HEK293 (cell line): ENCODE measurements at regions not wholly inside any gene's neighbourhood (a gene's known extent, or its start where the extent isn't known, plus 50 kb on each side); places are given as distances from the start of the nearest gene placed in this dataset.

Experiments
- CTCF ChIA-PET: fragments of 350-600 bp; formaldehyde crosslinking; extraction: SDS; loops from one replicate; lab custom pipeline; 2021; ENCODE audit warnings: antibody characterized with exemption; lab: Yijun Ruan, JAX
- POLR2A ChIA-PET: fragments of 300-600 bp; formaldehyde crosslinking; extraction: SDS; loops from one replicate; lab custom pipeline; 2020; ENCODE audit warnings: antibody characterized with exemption, inconsistent platforms; lab: Yijun Ruan, JAX
- H3K27ac ChIP-seq: fragments of 200-500 bp; sonication (Bioruptor generic); 2 replicates; pipeline ENCODE4 v1.5.1; 2014; ENCODE audit warnings: low read depth, low read length, control low read depth, inconsistent platforms; ENCODE audit errors: extremely low read depth
- H3K36me3 ChIP-seq, 2 experiments: fragments of 200-500 bp in 1 of 2; sonication (Bioruptor generic) in 1 of 2; 1 replicate in 1 of 2; 2 replicates in 1 of 2; pipeline ENCODE4 v1.5.1; 2014 to 2017; ENCODE audit warnings: inconsistent platforms in 2 of 2, low read length in 2 of 2; ENCODE audit not compliant: control insufficient read depth in 2 of 2, insufficient read depth in 1 of 2
- H3K4me1 ChIP-seq: fragments of 200-500 bp; sonication (Bioruptor generic); 2 replicates; pipeline ENCODE4 v1.5.1; 2014; ENCODE audit warnings: mild to moderate bottlenecking, low read length, inconsistent platforms; ENCODE audit not compliant: control insufficient read depth, insufficient read depth
- H3K4me3 ChIP-seq: 2 replicates; pipeline ENCODE4 v1.5.1; 2011; ENCODE audit warnings: low read depth, mild to moderate bottlenecking, control low read depth, low read length, moderate library complexity
- H3K9me3 ChIP-seq: fragments of 200-500 bp; sonication (Bioruptor generic); 2 replicates; pipeline ENCODE4 v1.5.1; 2014; ENCODE audit warnings: low read depth, low read length, inconsistent platforms; ENCODE audit not compliant: control insufficient read depth, insufficient read depth
- HOXD13 ChIP-seq: sonication (generic); formaldehyde crosslinking; IDR thresholded peaks from 2 replicates; pipeline ENCODE4 v1.8.0; 2022; ENCODE audit warnings: missing genetic modification reagents, borderline replicate concordance
- SP7 ChIP-seq: fragments of 450-650 bp; formaldehyde crosslinking; IDR thresholded peaks from 2 replicates; pipeline ENCODE4 v1.5.1; 2016; ENCODE audit warnings: missing biosample characterization, missing genetic modification characterization
- WT1 ChIP-seq: fragments of 450-650 bp; formaldehyde crosslinking; IDR thresholded peaks from 2 replicates; pipeline ENCODE4 v1.5.1; 2016; ENCODE audit warnings: missing biosample characterization, missing genetic modification characterization
- YY1 ChIP-seq: fragments of 450-650 bp; formaldehyde crosslinking; IDR thresholded peaks from 2 replicates; pipeline ENCODE4 v1.5.1; 2018; ENCODE audit warnings: missing biosample characterization, missing genetic modification characterization
- ZBTB17 ChIP-seq: fragments of 450-650 bp; formaldehyde crosslinking; IDR thresholded peaks from 2 replicates; pipeline ENCODE4 v1.5.1; 2016; ENCODE audit warnings: missing biosample characterization, missing genetic modification characterization
- ZBTB21 ChIP-seq: fragments of 450-650 bp; formaldehyde crosslinking; IDR thresholded peaks from 2 replicates; pipeline ENCODE4 v1.5.1; 2017; ENCODE audit warnings: missing biosample characterization, missing genetic modification characterization
- ZNF10 ChIP-seq: fragments of 450-650 bp; formaldehyde crosslinking; IDR thresholded peaks from 2 replicates; pipeline ENCODE4 v1.5.1; 2017; ENCODE audit warnings: missing biosample characterization, missing genetic modification characterization
- ZNF121 ChIP-seq: fragments of 450-650 bp; formaldehyde crosslinking; IDR thresholded peaks from 2 replicates; pipeline ENCODE4 v1.5.1; 2016; ENCODE audit warnings: missing biosample characterization, missing genetic modification characterization
- ZNF221 ChIP-seq: fragments of 450-650 bp; formaldehyde crosslinking; IDR thresholded peaks from 2 replicates; pipeline ENCODE4 v1.5.1; 2017; ENCODE audit warnings: missing biosample characterization, missing genetic modification characterization, borderline replicate concordance
- ZNF239 ChIP-seq: fragments of 450-650 bp; formaldehyde crosslinking; IDR thresholded peaks from 2 replicates; pipeline ENCODE4 v1.5.1; 2016; ENCODE audit warnings: missing biosample characterization, missing genetic modification characterization
- ZNF248 ChIP-seq: fragments of 450-650 bp; formaldehyde crosslinking; IDR thresholded peaks from 2 replicates; pipeline ENCODE4 v1.5.1; 2017; ENCODE audit warnings: missing biosample characterization, missing genetic modification characterization
- ZNF335 ChIP-seq: fragments of 450-650 bp; formaldehyde crosslinking; conservative IDR thresholded peaks from 2 replicates; pipeline ENCODE4 v1.5.1; 2016; ENCODE audit warnings: missing biosample characterization, missing genetic modification characterization
- ZNF433 ChIP-seq: fragments of 450-650 bp; formaldehyde crosslinking; IDR thresholded peaks from 2 replicates; pipeline ENCODE4 v1.5.1; 2016; ENCODE audit warnings: missing biosample characterization, missing genetic modification characterization, low read depth
- ZNF521 ChIP-seq: fragments of 450-650 bp; formaldehyde crosslinking; IDR thresholded peaks from 2 replicates; pipeline ENCODE4 v1.5.1; 2017; ENCODE audit warnings: missing biosample characterization, mild to moderate bottlenecking, missing genetic modification characterization
- ZNF629 ChIP-seq: fragments of 450-650 bp; formaldehyde crosslinking; IDR thresholded peaks from 2 replicates; pipeline ENCODE4 v1.5.1; 2017; ENCODE audit warnings: missing biosample characterization, missing genetic modification characterization
- ZSCAN30 ChIP-seq: fragments of 450-650 bp; IDR thresholded peaks from 2 replicates; pipeline ENCODE4 v1.5.1; 2018; ENCODE audit warnings: missing biosample characterization, mild to moderate bottlenecking, missing genetic modification characterization, moderate library complexity
- TF ChIP-seq, protein P1 (sequence below): fragments of 450-650 bp; formaldehyde crosslinking; IDR thresholded peaks from 2 replicates; pipeline ENCODE4 v1.5.1; 2016; ENCODE audit warnings: missing biosample characterization, missing genetic modification characterization
- TF ChIP-seq, protein P2 (sequence below): fragments of 450-650 bp; formaldehyde crosslinking; IDR thresholded peaks from 2 replicates; pipeline ENCODE4 v1.5.1; 2016; ENCODE audit warnings: missing biosample characterization, missing genetic modification characterization
- TF ChIP-seq, protein P3 (sequence below): fragments of 450-650 bp; formaldehyde crosslinking; IDR thresholded peaks from 2 replicates; pipeline ENCODE4 v1.5.1; 2016; ENCODE audit warnings: missing biosample characterization, missing genetic modification characterization

DNA sequence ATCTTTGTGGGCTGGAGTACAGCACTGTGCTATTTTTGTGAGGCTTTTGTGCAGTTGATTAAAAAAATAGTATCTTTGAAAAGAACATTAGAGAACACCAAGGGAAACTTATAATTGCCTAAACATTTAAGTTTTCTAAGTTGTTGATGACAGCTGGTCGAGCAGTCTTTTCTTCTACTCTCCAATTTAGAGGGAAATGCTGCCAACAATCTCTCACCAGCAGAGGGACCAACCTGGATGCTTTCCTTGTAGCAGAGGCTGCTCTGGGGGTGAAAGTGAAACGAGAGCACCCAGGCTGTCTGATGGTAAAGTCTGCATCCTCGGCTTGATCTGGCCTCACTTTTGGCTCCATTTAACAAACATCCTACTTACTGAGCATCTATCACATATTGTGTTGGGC lies 1286.5 kb upstream of the TENM4 start:
- POLR2A ChIA-PET = no interaction called here
- CTCF ChIA-PET = no interaction called here
- no peaks in the 10 kb centered on the region for H3K36me3 ChIP-seq

DNA sequence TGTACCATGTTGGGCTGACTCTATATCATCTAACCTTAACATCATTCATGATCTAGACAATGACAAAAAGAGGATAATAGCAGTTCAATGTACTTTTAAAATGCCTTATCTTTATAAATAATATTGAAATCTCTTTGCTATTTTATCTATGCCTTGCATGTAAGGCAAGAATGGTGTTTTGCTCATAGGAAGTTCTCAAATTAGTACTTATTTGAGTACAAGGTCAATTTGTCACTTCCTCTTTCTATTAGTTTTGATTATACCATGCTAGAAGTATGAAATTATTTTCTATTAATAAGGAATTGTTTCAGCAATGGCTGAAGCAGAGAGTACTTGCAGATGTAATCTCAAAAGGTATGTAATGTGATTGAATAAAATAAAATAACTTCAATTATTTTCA lies 1285.4 kb upstream of the TENM4 start:
- H3K4me1 ChIP-seq = no peaks in the 10 kb centered on the region
- no peak for TF ChIP-seq ZNF521
- TF ChIP-seq, all 188 proteins: peak for 0
- H3K4me3 ChIP-seq = no peak overlapping the region
- no peaks in the 10 kb centered on the region for H3K9me3 ChIP-seq
- no peak overlapping the region for H3K27ac ChIP-seq
- CTCF ChIA-PET = no interaction called here
- H3K36me3 ChIP-seq = no peaks in the 10 kb centered on the region
- POLR2A ChIA-PET = no interaction called here

More for the DNA sequence above, 1286.5 kb upstream of the TENM4 start:
- Histone ChIP-seq H3K4me1 (no peaks in the 10 kb centered on the region), H3K27ac (no peak overlapping the region), H3K4me3 (no peak overlapping the region), H3K9me3 (no peaks in the 10 kb centered on the region)
- TF ChIP-seq ZBTB17 (tag by site-specific recombination) = no peak

DNA sequence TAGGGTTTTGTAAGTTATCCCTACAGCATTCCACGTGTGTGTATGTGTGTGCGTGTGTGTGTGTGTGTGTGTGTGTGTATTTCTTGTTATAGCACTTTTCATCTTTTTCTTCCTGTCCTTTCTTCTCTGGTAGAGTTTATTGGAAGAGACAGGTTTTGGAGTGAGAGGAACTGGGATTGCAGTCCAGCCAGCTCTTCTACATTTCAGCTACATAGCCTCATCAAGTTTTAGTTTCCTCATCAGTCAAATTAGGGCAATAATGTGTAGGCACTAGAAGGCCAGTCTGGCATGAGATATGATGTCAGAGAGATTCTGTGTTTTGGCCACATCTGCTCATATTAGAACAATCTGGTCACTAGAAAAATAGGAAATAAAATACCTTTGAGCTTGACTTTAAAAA lies 1283.5 kb upstream of the TENM4 start:
- ChIA-PET POLR2A (no interaction called here), CTCF (interaction anchor here (0.6 kb wide), 1 partner anchor 128 kb away, joined by 4 read pairs; no protein-coding TSS in a partner anchor)
- Histone ChIP-seq H3K9me3 (no peaks in the 10 kb centered on the region), H3K4me3 (no peak overlapping the region), H3K36me3 (no peaks in the 10 kb centered on the region), H3K4me1 (no peaks in the 10 kb centered on the region), H3K27ac (no peak overlapping the region)
- TF ChIP-seq, protein P1, sequence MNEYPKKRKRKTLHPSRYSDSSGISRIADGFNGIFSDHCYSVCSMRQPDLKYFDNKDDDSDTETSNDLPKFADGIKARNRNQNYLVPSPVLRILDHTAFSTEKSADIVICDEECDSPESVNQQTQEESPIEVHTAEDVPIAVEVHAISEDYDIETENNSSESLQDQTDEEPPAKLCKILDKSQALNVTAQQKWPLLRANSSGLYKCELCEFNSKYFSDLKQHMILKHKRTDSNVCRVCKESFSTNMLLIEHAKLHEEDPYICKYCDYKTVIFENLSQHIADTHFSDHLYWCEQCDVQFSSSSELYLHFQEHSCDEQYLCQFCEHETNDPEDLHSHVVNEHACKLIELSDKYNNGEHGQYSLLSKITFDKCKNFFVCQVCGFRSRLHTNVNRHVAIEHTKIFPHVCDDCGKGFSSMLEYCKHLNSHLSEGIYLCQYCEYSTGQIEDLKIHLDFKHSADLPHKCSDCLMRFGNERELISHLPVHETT (tag by site-specific recombination) = no peak
- TF ChIP-seq ZBTB21 (tag by site-specific recombination) (no peak), ZNF335 (tag by site-specific recombination) (no peak), ZNF248 (tag by site-specific recombination) (no peak), SP7 (tag by site-specific recombination) (no peak)
- TF ChIP-seq, protein P2, sequence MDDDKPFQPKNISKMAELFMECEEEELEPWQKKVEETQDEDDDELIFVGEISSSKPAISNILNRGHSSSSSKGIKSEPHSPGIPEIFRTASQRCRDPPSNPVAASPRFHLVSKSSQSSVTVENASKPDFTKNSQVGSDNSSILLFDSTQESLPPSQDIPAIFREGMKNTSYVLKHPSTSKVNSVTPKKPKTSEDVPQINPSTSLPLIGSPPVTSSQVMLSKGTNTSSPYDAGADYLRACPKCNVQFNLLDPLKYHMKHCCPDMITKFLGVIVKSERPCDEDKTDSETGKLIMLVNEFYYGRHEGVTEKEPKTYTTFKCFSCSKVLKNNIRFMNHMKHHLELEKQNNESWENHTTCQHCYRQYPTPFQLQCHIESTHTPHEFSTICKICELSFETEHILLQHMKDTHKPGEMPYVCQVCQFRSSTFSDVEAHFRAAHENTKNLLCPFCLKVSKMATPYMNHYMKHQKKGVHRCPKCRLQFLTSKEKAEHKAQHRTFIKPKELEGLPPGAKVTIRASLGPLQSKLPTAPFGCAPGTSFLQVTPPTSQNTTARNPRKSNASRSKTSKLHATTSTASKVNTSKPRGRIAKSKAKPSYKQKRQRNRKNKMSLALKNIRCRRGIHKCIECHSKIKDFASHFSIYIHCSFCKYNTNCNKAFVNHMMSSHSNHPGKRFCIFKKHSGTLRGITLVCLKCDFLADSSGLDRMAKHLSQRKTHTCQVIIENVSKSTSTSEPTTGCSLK (tag by site-specific recombination) = no peak

DNA sequence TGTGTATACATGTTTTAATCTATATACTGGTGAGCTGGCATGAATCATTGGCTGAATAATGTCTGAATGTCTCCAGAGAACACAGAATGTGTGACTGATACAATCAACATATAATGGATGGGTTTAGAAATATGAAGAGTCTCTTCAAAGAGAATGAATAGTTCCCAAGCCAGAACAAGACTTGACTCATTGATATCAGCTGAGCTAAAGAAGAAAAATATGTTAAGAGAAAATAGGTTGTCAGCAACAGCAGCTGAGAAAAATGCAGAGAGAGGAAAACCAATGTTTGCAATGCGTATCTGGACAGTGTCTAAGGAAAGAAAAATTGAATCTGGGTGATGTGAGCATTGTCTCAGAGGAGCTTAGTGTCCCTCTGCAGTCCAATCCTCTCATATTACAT lies 1281.8 kb upstream of the TENM4 start:
- no peak for TF ChIP-seq ZBTB17 (tag by site-specific recombination)
- no peak for TF ChIP-seq WT1
- no peak for TF ChIP-seq ZNF10 (tag by site-specific recombination)
- no peak for TF ChIP-seq ZNF221 (tag by site-specific recombination)
- TF ChIP-seq, protein P3, sequence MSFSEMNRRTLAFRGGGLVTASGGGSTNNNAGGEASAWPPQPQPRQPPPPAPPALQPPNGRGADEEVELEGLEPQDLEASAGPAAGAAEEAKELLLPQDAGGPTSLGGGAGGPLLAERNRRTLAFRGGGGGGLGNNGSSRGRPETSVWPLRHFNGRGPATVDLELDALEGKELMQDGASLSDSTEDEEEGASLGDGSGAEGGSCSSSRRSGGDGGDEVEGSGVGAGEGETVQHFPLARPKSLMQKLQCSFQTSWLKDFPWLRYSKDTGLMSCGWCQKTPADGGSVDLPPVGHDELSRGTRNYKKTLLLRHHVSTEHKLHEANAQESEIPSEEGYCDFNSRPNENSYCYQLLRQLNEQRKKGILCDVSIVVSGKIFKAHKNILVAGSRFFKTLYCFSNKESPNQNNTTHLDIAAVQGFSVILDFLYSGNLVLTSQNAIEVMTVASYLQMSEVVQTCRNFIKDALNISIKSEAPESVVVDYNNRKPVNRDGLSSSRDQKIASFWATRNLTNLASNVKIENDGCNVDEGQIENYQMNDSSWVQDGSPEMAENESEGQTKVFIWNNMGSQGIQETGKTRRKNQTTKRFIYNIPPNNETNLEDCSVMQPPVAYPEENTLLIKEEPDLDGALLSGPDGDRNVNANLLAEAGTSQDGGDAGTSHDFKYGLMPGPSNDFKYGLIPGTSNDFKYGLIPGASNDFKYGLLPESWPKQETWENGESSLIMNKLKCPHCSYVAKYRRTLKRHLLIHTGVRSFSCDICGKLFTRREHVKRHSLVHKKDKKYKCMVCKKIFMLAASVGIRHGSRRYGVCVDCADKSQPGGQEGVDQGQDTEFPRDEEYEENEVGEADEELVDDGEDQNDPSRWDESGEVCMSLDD (tag by site-specific recombination) = no peak
- no peak for TF ChIP-seq HOXD13
- TF ChIP-seq ZNF629 (tag by site-specific recombination) = no peak
- TF ChIP-seq YY1 = no peak
- no peak for TF ChIP-seq ZNF433
- no peak for TF ChIP-seq ZNF121 (tag by site-specific recombination)
- no peak for TF ChIP-seq ZBTB21 (tag by site-specific recombination)
- TF ChIP-seq ZNF239 (tag by site-specific recombination) = no peak
- TF ChIP-seq ZSCAN30 (tag by site-specific recombination) = no peak
- Histone ChIP-seq H3K36me3 (no peaks in the 10 kb centered on the region), H3K4me1 (no peaks in the 10 kb centered on the region), H3K27ac (no peak overlapping the region), H3K4me3 (no peak overlapping the region), H3K9me3 (no peaks in the 10 kb centered on the region)
- CTCF ChIA-PET = no interaction called here
- POLR2A ChIA-PET = no interaction called here
